ENCODE measurements at regions not wholly inside any gene's neighbourhood (a gene's known extent, or its start where the extent isn't known, plus 50 kb on each side); places are given as distances from the start of the nearest gene placed in this dataset.

- DNase-seq, result no peak
Measured at GRCh38 chr7:26489906-26490639, 198.4 kb downstream of the SNX10 start.

- DNase-seq, result peak in 1 of 2 experiments; percentile 38
Measured at GRCh38 chr7:26490640-26491624, 199.3 kb downstream of the SNX10 start.

GRCh38 chr7:26492816-26493215, 201.2 kb downstream of the SNX10 start:
- no peak for DNase-seq

- no peak for DNase-seq
Measured at GRCh38 chr7:26493737-26494428, 202.2 kb downstream of the SNX10 start.

- no peak for DNase-seq
Measured at GRCh38 chr7:26495569-26495968, 203.9 kb downstream of the SNX10 start.

GRCh38 chr7:26497801-26498596, 206.3 kb downstream of the SNX10 start:
- no peak for DNase-seq

- DNase-seq, result no peak
Measured at GRCh38 chr7:26499315-26499897, 207.7 kb downstream of the SNX10 start.

- peak; percentile 21 to 66 for DNase-seq
Measured at GRCh38 chr7:26500749-26501352, 209.2 kb downstream of the SNX10 start.

GRCh38 chr7:26504411-26505120, 212.9 kb downstream of the SNX10 start:
- no peak for DNase-seq

GRCh38 chr7:26506196-26506595, 214.5 kb downstream of the SNX10 start:
- DNase-seq, result no peak

GRCh38 chr7:26507108-26507987, 215.7 kb downstream of the SNX10 start:
- no peak for DNase-seq

- DNase-seq, result peak; percentile 54 to 74
Measured at GRCh38 chr7:26508481-26508880, 216.8 kb downstream of the SNX10 start.

- DNase-seq, result peak; percentile 54 to 67
Measured at GRCh38 chr7:26508917-26509316, 217.3 kb downstream of the SNX10 start.

- DNase-seq, result no peak
Measured at GRCh38 chr7:26510231-26510957, 218.7 kb downstream of the SNX10 start.

GRCh38 chr7:26511866-26512265, 220.2 kb downstream of the SNX10 start:
- no peak for DNase-seq

- no peak for DNase-seq
Measured at GRCh38 chr7:26512737-26513136, 221.1 kb downstream of the SNX10 start.

GRCh38 chr7:26513948-26514347, 222.3 kb downstream of the SNX10 start:
- DNase-seq, result no peak

GRCh38 chr7:26514633-26515032, 223.0 kb downstream of the SNX10 start:
- no peak for DNase-seq

- no peak for DNase-seq
Measured at GRCh38 chr7:26515314-26515842, 223.7 kb downstream of the SNX10 start.
